NCI-H2029 treated with DMSO at 0.1 percent for 48 hours (cell line): ENCODE measurements at regions not wholly inside any gene's neighbourhood (a gene's known extent, or its start where the extent isn't known, plus 50 kb on each side); places are given as distances from the start of the nearest gene placed in this dataset.
A peak's percentile ranks its signal among the peaks of the same experiment; 100 is the strongest.

Experiments
- DNase-seq: peaks from one replicate; lab custom pipeline; 2025; lab: John Stamatoyannopoulos, UW

DNA sequence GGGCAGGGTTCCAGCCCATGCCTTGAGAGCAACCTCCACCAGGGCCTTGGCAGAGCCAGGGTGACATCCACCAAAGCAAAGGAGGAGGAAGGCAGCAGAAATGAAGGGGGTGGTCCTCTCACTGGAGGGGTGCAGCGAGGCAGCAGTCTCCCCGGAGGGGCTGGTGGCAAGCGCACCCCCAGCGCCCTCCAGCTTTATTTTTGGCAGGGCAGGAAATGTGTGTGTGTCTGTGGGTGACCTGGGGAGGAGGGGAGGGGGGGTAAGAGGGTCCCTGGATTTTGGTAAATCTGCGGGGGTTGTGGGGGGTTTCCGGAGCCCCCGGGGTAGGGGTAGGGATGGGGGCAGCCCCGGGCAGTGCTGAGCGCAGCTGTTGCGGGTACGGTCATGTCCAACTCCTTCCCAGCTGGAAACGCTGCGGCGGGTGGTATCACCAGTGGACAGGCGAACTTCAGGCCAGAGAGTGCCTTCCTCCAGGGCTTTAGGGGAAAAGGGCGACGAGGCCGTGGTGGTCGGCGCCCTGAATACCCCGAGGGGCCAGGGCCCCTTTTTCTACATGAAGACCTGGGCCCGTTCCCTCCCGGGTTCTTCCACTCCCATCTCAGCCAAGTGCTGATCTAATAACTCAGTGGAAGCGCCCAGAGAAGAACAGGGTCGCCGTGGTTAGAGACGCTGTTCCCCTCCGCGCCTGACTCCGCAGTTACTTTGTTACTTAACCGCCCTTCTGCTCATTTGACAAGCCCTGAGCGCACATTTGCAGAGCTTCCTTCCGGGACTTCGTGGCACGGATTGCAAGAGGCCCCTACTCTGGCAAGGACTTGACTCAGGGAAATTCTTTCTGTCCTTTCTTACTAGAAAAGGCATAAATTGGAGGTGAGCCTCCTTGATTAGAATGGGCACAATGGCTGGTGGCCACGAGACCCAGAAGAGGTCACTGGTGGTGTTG lies 55.2 kb downstream of the FOS start:
- no peak for DNase-seq

DNA sequence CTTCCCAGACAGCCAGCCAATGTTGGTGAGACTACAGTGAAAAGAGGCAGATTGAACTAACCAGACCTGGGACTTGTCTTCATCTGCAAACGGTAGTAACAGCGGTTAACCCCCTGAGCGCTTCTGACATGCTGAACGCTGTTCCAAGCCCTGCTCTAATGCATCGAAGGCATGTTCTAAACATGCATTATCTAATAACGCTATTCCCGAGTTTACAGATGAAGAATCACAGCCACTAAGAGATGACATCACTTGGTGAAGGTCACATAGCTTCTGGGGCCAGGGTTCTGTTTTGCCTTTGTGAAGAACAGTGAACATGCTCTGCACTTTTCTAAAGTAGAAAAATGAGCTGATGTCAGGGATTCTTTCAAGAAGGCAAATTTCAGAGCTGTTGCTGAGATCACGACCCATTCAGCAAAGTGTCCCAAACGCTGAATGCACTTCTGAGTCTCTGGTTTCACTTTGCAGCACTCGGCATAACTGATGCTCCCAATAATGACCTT lies 56.0 kb downstream of the FOS start:
- no peak for DNase-seq

DNA sequence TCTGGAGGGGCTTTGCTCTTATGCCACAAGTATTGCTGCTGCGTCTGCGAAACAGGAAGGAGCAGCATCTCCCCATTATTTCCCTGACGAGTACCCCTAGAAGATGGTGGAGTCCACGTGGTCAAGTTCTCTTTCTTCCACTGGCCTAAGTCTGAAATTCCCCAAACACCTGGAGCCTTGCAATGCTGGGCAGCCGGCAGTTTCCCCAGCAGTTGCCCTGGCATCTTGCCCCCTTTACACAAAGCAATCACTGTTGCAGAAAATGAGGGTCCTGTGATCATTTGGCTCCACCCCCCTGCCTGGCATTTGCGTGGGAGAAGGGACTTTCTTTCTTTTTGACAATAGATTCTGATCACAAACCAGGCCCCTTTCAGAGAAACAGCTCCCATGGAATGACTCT lies 56.9 kb downstream of the FOS start:
- no peak for DNase-seq

DNA sequence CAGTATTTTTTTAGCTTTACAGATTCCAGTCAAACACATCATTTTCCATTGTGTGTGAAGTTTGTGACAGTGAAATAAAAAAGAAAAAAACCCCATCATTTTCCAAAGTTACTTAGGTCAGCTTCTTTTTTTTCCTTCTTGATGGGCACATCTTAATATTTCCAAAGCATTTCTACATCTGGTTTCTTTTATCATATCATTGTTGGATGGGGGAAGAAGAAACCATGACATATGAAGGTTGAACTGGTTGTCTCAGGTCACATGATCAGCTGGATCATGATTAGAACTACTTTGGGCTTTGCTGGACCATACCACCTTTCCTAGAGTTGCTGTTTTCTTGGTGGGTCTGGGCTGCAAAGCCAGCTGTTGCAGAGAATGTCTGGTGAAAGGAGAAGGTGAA lies 59.8 kb downstream of the FOS start:
- DNase-seq: no peak

DNA sequence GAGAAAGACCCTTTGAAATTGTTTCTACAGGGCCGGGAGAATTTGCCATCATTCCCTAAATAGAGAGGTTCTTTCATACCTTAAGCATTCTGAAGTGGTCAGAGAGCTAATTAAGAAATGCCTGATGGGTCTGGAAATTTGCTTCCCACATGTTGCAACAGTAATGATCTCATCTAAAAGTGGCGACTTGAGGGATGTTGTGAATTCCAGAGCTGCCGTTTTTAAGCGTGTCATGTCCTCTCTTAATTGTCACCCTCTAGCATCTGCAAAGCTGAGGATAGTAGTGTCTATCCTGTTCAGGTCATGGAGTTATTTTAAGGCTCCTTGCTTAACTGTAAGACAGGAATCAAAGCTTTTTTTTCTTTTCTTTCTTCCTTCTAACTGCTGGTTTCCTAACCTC lies 60.4 kb downstream of the FOS start:
- DNase-seq: no peak

DNA sequence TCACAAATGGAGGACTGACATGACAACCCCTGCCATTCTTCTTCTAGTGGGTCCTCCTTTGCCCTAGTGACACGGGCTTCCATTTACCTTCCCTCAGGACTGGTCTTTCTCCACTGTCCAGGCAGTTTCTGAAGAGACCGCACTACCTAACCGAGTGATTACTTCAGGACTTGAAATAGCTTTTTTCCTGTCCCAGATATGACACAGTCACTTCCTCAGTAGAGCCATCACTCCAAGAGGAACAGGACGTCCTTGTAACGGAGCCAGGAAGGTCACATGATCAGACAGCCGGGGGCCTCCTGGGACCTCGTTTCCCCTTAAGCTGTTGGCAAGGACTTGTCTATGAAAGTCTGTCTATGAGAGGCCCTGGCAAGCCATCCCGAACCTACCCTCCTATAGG lies 62.3 kb downstream of the FOS start:
- DNase-seq: no peak

DNA sequence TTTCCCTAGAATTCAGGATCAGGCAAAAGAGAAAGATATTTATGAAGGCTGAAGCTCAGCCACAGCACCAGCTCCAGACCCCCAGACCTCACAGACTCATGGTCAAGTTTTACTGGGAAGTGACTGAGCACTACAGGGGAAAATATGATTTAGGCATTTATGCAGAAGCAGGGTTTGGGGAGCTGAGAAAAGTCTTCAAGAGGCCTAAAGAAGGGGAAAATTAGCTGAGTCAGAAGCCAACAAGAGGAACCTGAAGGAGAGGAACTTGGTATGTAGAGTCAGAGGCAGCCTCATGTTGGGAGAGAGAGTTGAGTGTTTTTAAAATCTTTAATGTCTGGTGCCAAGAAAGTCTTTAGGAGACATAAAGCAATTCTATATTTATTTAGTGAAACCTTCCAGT lies 63.0 kb downstream of the FOS start:
- DNase-seq: no peak

DNA sequence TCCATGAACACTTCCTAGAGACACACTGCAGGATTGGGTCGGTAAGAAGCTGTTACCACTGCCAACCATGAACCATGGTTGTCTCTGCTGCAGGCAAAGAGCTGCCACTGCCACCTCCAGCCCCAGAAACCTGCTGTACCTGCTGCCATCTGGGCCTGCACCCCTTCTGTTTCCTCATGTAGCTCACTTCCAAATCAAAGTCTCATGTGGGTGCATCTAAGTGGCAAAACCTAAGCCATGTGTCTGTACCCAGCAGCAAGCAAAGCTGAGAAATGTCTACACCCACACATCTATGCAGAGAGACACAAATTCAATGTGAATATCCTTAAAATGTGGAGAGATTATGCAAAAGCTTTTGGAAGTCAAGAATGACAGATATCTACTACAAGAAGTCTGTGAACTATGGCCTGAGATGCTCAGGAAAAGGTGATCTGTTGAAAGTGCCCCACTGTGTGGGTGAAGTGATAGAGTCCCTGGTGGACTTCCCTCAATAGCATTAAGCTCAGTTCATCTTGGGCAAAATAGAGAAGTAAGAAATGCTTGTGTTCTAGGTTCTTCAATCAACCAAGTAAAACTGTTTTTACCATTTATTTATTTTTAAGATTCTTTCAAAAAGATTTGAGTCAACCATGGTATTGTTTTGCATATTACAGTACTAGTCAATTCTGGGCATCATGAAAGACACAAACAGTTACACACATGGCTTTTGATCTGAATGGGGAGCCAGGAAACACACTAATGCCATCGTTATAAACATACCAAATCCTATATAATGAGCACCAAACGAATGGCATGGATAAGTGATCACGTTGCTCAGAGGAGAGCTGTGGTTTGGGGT lies 64.4 kb downstream of the FOS start:
- DNase-seq: no peak

DNA sequence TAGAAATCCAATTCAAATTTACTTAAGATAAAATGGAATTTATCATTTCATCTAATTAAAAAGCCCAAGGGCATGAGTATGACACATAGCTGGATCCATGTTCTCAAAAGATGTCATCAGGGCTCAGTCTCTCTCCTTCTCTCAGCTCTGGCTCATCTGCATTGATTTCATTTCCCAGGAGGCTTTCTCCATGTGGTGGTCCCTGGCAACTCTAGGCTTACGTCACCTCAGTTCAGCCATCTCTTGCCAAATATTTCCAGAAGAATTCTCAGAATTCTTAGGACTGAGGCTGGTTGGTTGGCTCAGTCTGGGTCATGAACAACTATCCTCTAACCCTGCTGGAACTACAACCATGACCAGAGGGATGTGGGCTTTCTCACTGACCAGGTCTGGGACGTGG lies 65.3 kb downstream of the FOS start:
- no peak for DNase-seq

DNA sequence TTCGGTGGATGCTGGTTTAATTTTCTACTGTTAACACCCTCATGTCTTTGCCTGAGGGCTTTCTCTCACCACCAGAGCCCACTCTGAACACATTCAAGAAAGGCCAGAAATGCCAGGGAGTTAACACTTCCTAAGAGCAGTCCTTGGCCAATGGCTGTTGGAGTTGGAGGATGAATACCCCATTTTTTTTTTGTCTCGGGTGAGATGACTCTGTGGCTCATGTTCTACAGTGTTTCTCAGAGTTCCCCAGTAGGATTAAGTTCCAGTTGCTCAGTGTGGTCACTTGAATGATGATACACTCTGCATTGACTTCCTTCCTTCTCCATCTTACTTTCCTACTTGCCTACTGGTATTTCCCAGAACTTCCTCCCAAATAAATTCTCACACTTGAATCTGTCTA lies 65.8 kb downstream of the FOS start:
- no peak for DNase-seq

DNA sequence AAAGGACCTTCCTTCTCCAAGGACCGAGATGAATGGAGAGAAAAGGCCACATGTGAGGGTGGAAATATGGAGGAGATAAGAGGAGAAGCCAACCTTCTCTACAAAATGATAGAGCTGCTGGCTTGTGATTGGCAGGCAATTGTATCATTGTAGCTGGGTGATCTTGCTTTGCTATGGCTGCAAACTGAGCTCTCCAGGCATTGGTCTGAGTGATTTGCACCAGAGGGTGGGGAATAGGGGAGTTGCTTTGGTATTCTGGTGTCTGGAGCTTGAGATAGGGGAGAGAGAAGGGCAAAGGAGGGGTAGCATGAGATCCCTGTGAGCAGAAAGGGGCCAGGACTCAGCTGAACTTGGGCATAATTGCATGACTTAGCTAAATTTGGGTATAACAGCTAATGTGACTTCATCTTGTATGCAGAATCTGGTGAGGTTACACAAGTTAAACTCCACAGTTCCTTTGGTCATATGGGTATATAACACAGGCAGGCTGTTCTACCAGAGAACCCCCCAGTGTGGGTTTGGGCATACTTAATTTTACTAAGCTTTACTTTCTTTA lies 72.0 kb downstream of the FOS start:
- DNase-seq: no peak

DNA sequence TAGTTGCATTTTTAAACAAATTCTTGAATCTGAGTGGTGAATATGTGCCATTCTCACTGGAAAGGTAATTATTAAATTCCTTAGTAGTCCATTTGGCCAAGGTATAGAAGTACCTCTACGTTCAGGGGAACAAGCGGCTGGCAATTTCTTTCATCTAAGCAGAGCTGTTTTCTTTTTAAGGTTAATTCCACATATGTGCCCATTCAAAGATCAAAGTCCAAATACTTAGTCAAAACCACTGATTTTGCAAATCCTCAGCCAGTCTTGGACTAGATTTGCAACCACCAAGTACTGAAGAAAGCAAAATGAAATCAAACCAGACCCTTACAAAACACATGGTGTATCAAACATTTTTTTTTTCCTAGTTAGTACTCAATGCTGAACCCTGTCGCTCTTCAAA lies 68.7 kb upstream of the JDP2 start:
- DNase-seq: no peak

DNA sequence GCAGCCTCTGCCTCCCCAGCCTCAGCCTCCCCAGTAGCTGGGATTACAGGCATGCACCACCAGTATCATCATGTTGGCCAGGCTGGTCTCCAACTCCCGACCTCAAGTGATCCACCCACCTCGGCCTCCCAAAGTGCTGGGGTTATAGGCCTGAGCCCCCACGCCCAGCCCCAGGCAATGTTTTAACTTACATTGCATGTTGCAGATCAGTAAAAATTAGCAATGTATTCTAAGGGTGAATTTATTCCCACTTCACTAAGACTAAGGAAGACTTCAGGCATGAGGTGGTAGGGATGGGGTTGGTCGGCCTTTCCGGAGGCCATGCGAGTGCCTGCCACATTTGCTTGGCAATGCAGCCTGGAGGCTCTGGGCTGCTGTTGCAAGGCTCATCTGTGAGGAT lies 66.8 kb upstream of the JDP2 start:
- DNase-seq: no peak

DNA sequence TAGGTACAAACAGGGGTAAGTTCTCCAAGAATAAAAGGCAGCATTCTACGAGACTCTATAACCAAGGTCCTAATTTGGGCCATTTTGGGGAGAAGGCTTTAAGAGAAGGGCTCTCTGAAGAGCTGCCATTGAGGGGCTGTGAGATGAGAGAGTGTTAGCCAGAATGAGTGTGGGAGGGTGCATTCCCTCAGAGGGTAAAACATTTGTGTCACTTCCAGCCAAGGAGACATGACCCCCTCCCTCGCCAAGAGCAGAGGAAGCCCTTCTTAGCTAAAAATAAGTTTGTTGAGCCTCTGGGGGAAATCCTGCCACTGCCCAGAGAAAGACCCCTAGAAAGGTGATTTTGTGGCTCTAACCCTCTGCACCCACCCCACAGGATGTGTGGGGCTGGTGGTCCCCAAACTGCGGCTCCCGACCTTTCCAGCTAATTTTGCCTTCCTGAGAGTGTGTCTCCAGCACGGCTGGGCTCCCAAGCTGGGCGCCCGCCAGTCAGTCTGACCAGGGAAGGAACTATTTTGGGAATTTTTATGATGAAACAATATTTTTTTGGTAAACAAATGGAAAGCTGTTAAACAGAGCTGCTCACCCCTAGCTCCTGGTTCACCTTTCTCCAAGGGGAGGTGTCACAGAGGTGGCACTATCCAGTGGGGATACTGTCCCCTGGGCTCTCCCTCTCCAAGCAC lies 65.9 kb upstream of the JDP2 start:
- no peak for DNase-seq

DNA sequence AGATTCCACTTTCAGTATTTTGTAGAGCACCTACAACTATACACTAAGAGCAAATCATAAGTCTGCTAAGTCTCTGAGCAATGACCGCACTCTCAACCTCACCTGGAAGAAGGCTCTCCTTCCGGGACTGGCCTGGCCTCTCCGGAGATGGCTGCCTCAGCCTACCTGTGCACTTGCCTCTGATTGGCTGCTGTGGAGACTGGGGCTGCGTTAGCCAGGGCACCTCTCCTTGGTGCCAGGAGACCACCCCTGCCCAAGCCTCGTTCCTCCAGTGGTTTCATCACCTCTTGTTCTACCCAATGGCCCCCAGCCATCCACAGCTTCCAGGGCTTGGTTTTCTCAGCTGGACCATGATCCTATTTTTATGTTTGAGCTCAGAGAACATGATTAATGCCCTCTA lies 64.7 kb upstream of the JDP2 start:
- DNase-seq: no peak

DNA sequence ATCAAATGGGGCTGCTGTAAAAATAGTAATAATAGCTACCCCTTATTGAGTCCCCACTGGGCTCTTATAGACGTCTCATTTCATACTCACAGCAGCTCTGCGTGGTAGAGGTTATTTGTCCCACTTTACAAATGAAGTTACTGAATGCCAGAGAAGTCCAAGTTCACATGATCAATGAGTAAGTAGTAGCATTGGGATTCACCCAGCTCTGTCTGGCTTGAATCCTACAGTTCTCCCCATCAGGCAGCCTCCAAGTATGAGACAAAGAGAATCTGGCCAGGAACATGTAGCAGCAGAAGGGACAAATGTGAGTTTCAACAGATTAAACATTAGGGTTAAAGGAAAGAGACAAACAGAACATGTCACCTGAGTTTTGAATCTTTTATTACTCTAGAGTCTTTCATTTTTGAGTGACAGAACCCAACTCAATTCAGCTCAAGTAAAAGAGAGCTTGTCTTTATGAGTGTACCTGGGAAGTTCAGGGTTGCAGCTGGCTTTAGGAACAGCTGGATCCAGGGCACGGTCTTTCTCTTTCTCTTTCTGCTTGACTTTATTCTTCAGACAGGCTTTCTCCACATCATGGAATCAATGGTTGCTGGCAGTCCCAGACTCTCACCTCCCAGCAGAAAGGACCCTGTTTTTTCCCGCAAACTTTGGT lies 64.1 kb upstream of the JDP2 start:
- DNase-seq: no peak

DNA sequence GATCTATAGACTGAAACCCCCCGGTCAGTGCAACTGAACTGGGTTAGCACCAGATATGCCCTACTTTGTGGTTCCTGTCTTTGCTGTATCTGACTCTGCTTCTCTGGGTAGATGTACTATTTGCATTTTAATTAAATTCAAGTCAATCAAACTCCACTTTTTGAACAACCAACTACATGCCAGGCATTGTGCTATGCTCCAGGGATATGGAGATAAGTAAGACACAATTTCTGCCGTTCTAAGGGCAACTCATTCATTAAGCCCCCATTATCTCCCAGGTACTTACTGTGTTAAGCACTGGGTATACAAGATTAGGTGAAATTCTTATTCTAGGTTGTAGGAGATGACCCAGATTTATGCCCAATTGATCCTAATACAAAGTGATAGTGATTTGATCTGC lies 62.7 kb upstream of the JDP2 start:
- DNase-seq: no peak

DNA sequence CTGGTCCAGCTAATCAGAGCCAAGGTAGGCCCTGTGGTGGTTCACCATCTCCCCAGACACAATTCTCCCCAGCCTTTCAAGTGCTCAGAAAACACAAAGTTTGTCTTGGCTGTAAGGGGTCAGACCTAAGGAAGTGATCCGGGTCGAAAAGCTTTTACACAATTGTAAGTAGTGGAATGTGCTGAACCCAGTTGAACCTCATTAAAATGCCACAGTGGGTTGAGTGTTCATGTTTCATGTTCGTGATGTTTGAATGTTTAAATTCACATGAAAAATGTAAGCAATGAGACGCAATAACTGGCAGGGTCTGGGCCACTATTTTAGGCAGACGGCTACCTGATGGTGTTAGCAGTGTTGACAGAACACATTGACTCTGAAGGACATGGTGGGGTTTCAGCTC lies 60.9 kb upstream of the JDP2 start:
- DNase-seq: no peak

DNA sequence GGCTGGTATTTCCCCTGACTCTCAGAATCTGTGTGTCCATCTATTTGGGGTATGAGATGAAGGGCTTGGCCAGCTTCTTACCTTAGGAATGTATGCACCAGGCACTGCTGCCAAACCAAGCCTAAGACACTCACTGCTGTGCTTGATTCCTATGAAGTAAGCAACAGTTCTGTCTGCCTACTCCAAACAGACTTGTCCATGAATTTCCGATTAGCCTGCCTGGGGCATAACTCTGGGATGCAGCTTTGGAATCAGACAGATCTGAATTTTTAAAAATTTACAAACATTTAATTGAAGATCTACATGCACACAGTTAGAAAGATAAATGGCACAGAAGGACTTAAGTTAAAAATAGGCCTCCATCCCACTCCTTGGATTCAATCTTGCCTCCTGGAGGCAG lies 59.5 kb upstream of the JDP2 start:
- DNase-seq: no peak

DNA sequence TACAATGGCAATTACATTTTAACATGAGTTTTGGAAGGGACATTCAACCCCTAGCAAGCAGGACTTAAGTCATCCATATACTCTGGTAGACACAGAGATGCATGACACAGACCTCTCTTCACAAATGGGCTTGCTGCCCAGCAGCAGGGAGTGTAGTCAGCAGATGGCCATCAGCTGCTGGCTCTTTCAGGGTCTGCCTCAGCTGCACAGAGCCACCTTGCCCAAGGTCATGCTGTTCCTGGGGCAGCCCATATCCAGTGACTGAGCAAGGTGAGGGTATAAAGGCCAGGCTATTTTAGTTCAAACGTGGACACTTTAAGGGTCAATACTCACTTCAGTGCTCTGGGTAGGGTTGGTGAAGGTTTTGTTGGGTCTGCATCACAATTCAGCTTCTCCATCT lies 58.3 kb upstream of the JDP2 start:
- DNase-seq: peak; percentile 1

DNA sequence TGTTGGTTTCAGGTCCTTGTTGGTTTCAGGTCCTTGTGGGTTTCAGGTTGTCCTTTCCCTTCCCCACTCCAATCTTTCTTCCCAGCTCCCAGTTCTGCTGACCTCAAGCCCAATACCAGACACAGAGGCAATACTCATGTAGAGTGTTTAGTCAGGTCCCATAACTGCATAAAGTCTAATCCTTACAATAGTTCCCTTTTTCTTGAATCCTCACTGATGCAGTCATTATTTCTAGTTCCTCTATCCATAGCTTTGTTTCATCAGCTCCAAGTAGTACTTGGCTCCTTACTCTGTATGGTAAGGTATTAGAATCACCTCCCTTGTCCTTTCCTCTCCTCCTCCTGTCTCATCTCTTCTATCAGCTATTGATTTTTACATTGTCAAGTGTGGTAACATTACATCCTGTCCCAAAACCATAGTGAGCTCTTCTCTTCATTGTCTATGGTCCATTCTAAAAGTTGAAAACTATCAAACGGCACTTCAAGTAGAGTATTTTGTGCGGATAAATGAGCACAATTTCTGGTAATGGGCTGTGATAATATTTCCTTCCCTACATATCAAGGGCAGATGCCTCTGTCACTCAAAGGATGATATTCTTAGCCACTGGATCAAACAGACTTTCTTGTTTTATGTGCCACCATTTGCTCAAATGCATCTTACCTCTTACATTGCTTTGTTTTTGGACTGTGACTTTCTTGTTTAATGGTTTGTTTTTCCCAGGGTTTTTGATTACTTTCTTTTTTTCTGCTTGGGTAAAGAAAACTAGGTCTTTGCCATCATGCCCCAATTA lies 57.2 kb upstream of the JDP2 start:
- DNase-seq: no peak
